Adipocyte (in vitro differentiated cells): ENCODE measurements at regions not wholly inside any gene's neighbourhood (a gene's known extent, or its start where the extent isn't known, plus 50 kb on each side); places are given as distances from the start of the nearest gene placed in this dataset.

Source experiments
- DNase-seq: peaks from one replicate; pipeline ENCODE4 v3.0.0-alpha.2; 2015; ENCODE audit warnings: low read depth
- H3K27me3 ChIP-seq: replicated peaks from 2 replicates; pipeline ENCODE4 v1.7.0; 2013; ENCODE audit warnings: mild to moderate bottlenecking, low read length, moderate library complexity; ENCODE audit not compliant: control insufficient read depth, insufficient read depth
- H3K36me3 ChIP-seq: 2 replicates; pipeline ENCODE4 v1.7.0; 2013; ENCODE audit warnings: low read length, mild to moderate bottlenecking, moderate library complexity; ENCODE audit not compliant: control insufficient read depth, insufficient read depth, severe bottlenecking
- H3K4me1 ChIP-seq: 2 replicates; pipeline ENCODE4 v1.7.0; 2013; ENCODE audit warnings: mild to moderate bottlenecking, low read length, moderate library complexity; ENCODE audit not compliant: control insufficient read depth, insufficient read depth
- H3K4me3 ChIP-seq: 2 replicates; pipeline ENCODE4 v1.7.0; 2013; ENCODE audit warnings: mild to moderate bottlenecking, low read length, moderate library complexity
- H3K9ac ChIP-seq: 2 replicates; pipeline ENCODE4 v1.7.0; 2013; ENCODE audit warnings: mild to moderate bottlenecking, low read length, moderate library complexity
- H3K9me3 ChIP-seq: 2 replicates; pipeline ENCODE4 v1.7.0; 2013; ENCODE audit warnings: mild to moderate bottlenecking, low read length, moderate library complexity; ENCODE audit not compliant: control insufficient read depth

DNA sequence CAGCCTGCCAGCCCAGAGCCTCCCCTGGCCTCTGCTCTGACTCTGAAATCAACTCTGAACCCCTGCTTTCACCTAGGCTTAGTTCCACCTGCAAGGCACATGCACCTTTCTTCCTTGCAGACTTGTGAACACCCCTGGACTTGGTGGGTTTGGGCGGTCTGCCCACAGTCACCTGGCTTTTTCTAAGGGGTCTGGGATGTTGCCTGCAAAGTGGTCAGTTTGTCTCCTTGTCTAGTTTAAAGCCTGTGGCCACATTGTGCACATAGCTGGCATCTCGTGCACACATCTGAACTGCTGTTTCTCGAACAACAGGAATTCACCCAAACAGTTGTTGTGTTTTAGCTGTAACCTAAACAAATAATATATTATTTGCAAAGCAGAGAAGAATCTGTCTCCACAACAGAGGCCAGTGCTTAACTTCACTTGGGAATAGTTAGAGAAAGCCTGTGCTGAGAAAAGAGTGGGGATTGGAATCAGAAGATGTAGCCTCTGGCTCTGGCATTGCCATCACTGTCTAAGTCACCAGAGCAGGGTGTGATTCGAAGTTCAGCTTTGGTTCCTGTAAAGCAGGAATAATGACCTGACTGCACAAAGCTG, 108.5 kb downstream of the TMEM18 start:
- Histone ChIP-seq H3K9me3 (peaks cover 5% of the 10 kb centered on the region), H3K4me1 (peaks cover 9% of the 10 kb centered on the region), H3K27me3 (no peaks in the 10 kb centered on the region), H3K4me3 (peak overlapping the region; percentile 76), H3K9ac (peak overlapping the region; percentile 54), H3K36me3 (no peaks in the 10 kb centered on the region)
- DNase-seq, result no peak

DNA sequence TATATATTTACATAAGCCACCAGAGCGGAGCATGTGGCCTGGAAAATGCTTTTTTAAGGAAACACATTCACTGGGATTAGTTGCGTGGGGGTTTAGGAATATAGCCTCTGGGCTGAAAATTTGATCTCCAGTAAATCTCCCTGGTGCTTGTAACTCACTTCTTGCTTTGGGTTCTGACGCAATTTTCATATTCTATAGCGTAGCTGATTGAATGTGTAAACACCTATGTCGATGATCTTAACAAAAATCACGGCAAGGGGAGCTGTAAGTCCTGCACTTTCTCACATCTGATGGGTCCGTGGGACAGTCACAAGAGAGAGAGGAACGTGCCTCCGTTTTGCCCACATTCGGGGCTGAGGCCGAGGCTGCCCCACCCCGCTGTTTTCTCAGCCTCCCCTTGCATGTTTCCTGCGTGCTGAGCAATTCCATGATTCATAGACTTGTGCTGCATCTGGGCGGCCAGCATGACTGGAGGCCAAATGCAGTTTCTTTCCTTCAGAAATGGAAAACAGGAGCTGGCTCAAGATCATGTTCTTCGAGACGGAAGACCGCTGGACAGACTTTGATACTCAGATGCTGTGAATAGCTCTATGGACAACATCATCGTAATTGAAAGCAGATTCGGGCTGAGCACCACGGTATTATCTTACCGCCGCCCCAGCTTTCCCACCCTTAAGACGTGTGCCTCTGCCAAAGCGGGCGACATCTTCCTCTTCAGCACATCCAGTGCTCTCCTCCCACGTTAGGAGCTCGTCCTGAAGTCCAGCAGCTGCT, 109.2 kb downstream of the TMEM18 start:
- peak overlapping the region; percentile 54 for H3K9ac ChIP-seq
- H3K4me1 ChIP-seq, result peaks cover 9% of the 10 kb centered on the region
- H3K27me3 ChIP-seq, result no peaks in the 10 kb centered on the region
- peak overlapping the region; percentile 76 for H3K4me3 ChIP-seq
- peak; percentile 94 for DNase-seq
- peaks cover 5% of the 10 kb centered on the region for H3K9me3 ChIP-seq
- H3K36me3 ChIP-seq, result no peaks in the 10 kb centered on the region

DNA sequence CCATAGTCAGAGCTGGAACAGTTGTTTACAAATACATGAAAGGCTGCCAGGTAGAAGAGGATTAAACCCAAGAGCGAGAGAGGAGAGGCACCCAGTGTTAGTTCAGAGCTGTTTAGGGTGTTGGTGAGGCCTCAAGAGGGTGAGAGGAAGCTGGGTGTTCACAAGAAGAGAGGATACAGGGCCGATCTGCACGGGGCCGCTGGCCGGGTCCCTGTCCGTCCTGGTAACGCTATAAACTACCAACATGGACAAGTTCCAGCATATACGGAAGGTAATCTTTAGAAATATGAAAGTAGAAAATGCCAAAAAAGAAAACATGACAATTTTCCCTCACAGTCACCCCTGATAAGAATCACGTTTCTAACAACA, 109.7 kb downstream of the TMEM18 start:
- DNase-seq, result no peak

DNA sequence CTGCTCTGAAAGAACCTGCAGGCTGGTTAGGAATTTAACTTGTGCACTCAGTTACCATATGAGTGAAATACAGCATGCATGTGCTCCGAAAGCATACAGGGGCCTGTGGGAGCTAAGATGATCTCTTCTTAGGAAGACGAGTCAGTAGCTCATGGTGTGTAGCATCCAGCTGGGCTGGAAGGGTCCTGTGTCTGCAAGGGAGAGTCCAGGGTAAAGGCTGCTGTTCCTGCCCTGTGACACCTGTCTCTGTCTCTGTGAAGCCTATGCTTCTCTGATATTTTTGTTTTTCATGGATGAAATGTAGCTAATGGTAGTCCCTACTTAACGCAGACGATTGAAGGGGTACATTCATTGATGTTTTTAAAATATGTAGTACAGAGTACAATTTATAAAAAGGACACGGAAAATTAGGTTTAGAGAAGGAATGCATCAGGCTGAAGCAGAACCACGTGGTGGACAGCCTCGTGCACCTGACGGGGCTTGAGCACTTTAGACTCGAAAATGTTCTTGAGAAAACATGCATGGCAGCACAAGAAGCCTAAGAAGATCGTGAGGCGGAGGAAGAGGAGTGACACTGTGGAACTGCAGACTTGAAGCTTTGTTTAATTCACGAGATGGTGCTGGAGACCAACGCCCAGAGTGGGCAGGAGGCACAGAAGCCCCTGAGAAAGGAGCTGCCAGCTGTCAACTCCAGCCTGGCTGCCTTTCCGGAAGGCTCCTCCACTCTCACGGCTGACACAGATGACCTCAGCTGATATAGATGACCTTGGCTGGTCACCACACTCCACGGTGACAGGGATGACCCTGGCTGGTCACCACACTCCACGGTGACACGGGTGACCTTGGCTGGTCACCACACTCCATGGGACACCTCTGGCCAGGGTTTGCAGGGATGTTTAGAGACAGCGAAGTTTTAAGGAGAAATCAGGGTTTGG, 110.6 kb downstream of the TMEM18 start:
- Histone ChIP-seq H3K4me1 (peaks cover 9% of the 10 kb centered on the region), H3K4me3 (no peak overlapping the region), H3K36me3 (no peaks in the 10 kb centered on the region), H3K27me3 (no peaks in the 10 kb centered on the region), H3K9me3 (peaks cover 5% of the 10 kb centered on the region), H3K9ac (no peak overlapping the region)
- DNase-seq, result no peak

More for the DNA sequence above, 109.7 kb downstream of the TMEM18 start:
- Histone ChIP-seq H3K9me3 (peaks cover 5% of the 10 kb centered on the region), H3K36me3 (no peaks in the 10 kb centered on the region), H3K9ac (peak overlapping the region; percentile 54), H3K4me1 (peaks cover 9% of the 10 kb centered on the region), H3K27me3 (no peaks in the 10 kb centered on the region), H3K4me3 (no peak overlapping the region)

DNA sequence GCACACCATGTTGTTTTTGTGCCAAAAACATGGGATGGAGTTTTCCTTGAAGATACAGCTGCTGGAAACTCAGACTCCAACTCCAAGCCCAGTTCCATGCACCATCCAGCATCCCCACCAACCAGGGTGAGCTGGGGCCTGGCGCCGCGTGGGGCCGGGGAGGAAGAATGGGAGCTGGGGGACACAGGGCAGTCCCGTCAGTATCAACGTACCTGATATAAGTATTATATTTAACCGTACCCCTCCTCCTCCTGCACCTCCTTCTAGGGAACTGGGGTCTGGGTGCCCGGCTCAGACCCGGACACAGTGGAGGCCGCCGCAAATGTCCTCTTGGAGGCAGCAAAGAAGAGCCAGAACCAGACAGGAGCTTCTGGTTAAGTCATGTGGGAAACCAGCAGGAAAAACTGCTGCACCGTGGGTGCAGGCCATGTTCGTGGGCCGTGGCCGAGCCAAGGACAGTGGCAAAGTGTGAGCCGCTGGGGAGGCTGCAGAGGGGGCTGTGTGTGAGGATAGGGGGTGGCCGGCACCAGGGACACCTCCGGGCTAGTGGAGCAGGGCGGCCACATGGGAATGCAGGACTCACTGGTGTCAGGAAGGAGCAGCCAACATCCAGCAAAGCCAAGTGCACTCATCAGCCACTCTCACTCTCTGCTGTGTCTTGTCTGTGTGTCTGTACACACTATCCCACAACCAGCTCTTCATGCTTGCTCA, 112.6 kb downstream of the TMEM18 start:
- Histone ChIP-seq H3K27me3 (no peaks in the 10 kb centered on the region), H3K4me3 (no peak overlapping the region), H3K9ac (no peak overlapping the region), H3K9me3 (no peaks in the 10 kb centered on the region), H3K4me1 (peaks cover 9% of the 10 kb centered on the region), H3K36me3 (no peaks in the 10 kb centered on the region)
- no peak for DNase-seq

DNA sequence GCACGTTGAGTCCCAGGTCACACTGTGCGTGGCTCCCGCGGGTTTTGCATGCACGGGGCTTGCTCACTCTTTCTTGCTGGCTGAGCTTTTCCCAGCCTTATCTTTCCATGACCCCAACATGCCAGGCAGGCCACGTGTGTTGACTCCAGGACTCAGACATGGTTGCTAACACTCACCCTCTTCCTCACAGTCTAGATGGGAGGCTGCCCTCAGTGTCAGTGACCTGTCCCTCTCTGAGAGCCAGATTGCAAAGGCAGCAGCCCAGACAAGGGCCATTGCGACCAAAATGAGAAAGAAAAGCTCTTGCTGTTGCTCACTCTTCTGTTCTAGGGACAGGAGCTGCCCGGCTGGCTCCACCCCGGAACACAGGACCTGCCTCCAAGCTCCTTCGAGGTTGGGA, 113.7 kb downstream of the TMEM18 start:
- H3K36me3 ChIP-seq, result no peaks in the 10 kb centered on the region
- H3K4me3 ChIP-seq, result no peak overlapping the region
- DNase-seq, result no peak
- H3K9ac ChIP-seq, result no peak overlapping the region
- peaks cover 7% of the 10 kb centered on the region for H3K27me3 ChIP-seq
- peaks cover 7% of the 10 kb centered on the region for H3K4me1 ChIP-seq
- H3K9me3 ChIP-seq, result no peaks in the 10 kb centered on the region

DNA sequence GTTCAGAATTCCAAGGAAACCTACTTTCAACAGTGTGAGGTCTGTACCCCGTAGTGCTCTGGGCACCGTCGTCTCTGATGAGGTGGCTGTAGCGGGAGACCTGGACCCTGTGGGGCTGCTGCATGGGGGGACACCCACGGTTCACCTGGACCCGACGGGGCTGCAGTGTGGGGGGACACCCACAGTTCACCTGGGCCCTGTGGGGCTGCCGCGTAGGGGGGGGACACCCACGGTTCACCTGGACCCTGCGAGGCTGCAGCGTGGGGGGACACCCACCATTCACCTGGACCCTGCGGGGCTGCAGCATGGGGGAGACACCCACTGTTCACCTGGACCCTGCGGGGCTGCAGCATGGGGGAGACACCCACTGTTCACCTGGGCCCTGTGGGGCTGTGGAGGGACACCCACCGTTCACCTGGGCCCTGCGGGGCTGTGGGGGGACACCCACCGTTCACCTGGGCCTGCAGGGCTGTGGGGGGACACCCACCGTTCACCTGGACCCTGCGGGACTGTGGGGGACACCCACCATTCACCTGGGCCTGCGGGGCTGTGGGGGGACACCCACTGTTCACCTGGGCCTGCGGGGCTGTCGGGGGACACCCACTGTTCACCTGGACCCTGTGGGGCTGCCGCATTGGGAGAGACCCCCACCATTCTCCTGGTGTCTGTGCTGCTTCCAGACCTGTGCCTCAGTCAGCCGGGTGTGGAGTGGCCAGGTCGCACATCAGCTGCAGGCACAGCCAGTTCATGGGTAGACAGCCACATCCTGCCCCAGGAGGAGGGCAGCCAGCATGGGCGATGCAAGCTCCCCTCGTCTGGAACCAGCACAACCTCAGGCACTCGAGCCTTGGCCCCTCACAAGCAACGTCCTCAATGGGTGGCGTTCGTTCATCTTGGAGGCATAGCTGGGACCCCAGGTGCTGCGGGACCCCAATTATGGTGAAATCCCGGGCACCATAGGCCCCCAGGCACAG, 114.5 kb downstream of the TMEM18 start:
- no peak overlapping the region for H3K9ac ChIP-seq
- H3K9me3 ChIP-seq, result no peaks in the 10 kb centered on the region
- H3K4me1 ChIP-seq, result peaks cover 1% of the 10 kb centered on the region
- no peak overlapping the region for H3K4me3 ChIP-seq
- peaks cover 7% of the 10 kb centered on the region for H3K27me3 ChIP-seq
- no peaks in the 10 kb centered on the region for H3K36me3 ChIP-seq
- no peak for DNase-seq

DNA sequence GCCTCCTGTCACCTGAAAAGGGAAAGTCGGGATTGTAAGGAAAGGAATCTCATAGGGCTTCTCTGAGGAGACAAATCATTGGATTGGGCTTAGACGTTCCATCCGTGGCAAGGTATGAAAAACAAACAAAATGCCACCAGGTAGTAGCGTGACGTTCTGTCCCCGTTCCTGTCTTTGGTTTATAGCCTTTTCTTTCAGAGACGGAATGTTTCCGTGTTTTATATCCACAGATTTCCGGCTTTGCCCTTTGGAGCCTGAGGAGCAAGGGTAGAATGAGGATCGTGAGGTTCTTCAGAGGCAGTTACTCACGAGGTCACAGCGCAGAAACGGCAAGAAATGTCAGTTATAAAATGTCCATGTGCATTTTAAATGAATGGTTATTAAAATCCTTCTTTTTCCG, 118.3 kb downstream of the TMEM18 start:
- DNase-seq, result no peak
- Histone ChIP-seq H3K9ac (no peak overlapping the region), H3K9me3 (no peaks in the 10 kb centered on the region), H3K4me1 (no peaks in the 10 kb centered on the region), H3K27me3 (peaks cover 12% of the 10 kb centered on the region), H3K36me3 (no peaks in the 10 kb centered on the region), H3K4me3 (no peak overlapping the region)

DNA sequence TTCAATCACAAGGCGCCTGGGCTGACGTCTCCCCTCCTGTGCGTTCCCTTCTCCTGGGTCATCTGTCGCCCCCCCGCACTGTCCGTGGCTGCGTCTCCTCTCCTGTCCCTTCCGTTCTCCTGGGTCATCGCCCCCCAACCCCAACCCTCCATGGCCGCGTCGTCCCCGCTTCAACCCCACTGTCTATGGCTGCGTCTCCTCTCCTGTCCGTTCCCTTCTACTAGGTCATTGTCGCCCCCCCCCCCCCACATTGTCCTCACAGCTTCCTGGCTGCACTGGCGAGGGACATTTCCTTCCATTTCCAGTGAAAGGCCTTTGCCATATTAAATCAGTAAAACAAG, 118.9 kb downstream of the TMEM18 start:
- peaks cover 13% of the 10 kb centered on the region for H3K27me3 ChIP-seq
- no peaks in the 10 kb centered on the region for H3K36me3 ChIP-seq
- no peak for DNase-seq
- no peaks in the 10 kb centered on the region for H3K4me1 ChIP-seq
- no peak overlapping the region for H3K9ac ChIP-seq
- peak overlapping the region; percentile 43 for H3K4me3 ChIP-seq
- H3K9me3 ChIP-seq, result no peaks in the 10 kb centered on the region

DNA sequence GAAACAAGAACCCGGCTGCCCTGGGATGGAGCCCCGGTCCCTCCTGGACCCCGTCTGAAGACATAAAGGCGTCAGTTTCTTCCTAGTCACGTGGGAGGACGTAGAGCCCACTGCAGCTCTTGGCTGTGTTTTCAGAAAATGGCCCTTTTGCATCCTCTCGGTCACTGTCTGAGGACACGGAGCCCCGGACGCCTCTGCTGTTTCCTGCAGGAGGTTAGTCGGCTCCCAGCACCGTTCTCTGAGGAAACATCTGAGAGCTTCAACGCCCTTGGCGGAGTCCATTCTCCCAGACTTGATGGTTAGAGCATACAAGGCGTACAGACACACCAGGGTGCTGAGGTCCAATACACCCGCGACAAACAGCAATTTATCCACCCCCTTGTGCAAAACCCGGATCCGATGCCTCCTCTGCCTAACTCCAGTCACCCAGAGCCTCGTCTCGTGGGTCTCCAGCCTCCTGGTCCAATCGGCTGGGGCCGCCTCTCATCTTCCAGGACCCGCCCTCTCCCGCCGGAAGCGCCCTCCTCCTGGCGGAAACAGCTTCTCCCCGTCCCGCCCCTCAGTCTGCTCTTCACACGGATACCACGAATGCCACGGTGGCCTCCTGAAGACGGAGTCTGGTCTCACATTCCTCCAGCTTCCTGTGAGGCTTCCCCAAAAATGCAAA, 119.4 kb downstream of the TMEM18 start:
- H3K4me1 ChIP-seq, result no peaks in the 10 kb centered on the region
- H3K4me3 ChIP-seq, result peak overlapping the region; percentile 43
- H3K9me3 ChIP-seq, result no peaks in the 10 kb centered on the region
- no peaks in the 10 kb centered on the region for H3K36me3 ChIP-seq
- no peak overlapping the region for H3K9ac ChIP-seq
- peaks cover 18% of the 10 kb centered on the region for H3K27me3 ChIP-seq
- no peak for DNase-seq
